Upper lobe of right lung (tissue), 1 donor: ENCODE measurements at regions not wholly inside any gene's neighbourhood (a gene's known extent, or its start where the extent isn't known, plus 50 kb on each side); places are given as distances from the start of the nearest gene placed in this dataset.

ENCODE experiments used
- ATAC-seq: fragments of 200-7000 bp; cut with Tn5 transposase; one replicate; pipeline ENCODE4 v1.9.1; 2020; ENCODE audit warnings: mild to moderate bottlenecking, moderate library complexity
- DNase-seq: peaks from one replicate; pipeline ENCODE4 v3.0.0-alpha.2; 2020
- H3K27ac ChIP-seq: fragments of 200-600 bp; one replicate; pipeline ENCODE4 v1.8.0; 2022
- H3K27me3 ChIP-seq: fragments of 200-600 bp; one replicate; pipeline ENCODE4 v1.8.0; 2022; ENCODE audit warnings: mild to moderate bottlenecking
- H3K36me3 ChIP-seq: fragments of 200-600 bp; one replicate; pipeline ENCODE4 v1.8.0; 2022
- H3K4me1 ChIP-seq: fragments of 200-600 bp; one replicate; pipeline ENCODE4 v1.8.0; 2022
- H3K4me3 ChIP-seq: fragments of 200-600 bp; one replicate; pipeline ENCODE4 v1.8.0; 2022; ENCODE audit warnings: mild to moderate bottlenecking
- H3K9me3 ChIP-seq: fragments of 200-600 bp; one replicate; pipeline ENCODE4 v1.8.0; 2022
- CTCF ChIP-seq: fragments of 200-600 bp; IDR thresholded peaks from one replicate; pipeline ENCODE4 v1.8.0; 2022; ENCODE audit warnings: antibody characterized with exemption
- intact Hi-C: fragments of 100-400 bp; cut with DNase I; formaldehyde crosslinking; loops from one replicate; pipeline ENCODE4 v1.11.0; 2022
- donor health status: DM: no; HTN: yes; CAD: no; lungs with severe emphysema.

GRCh38 chr6:94131271-94131670, 711.9 kb upstream of the EPHA7 start:
- H3K27me3 ChIP-seq: no peaks in the 10 kb centered on the region
- no peak for DNase-seq
- intact Hi-C loops: no loop called here
- H3K4me3 ChIP-seq: no peak overlapping the region
- H3K9me3 ChIP-seq: no peaks in the 10 kb centered on the region
- ATAC-seq: no peak
- H3K27ac ChIP-seq: no peak overlapping the region
- H3K4me1 ChIP-seq: no peaks in the 10 kb centered on the region
- no peaks in the 10 kb centered on the region for H3K36me3 ChIP-seq
- no peak for TF ChIP-seq CTCF

DNA sequence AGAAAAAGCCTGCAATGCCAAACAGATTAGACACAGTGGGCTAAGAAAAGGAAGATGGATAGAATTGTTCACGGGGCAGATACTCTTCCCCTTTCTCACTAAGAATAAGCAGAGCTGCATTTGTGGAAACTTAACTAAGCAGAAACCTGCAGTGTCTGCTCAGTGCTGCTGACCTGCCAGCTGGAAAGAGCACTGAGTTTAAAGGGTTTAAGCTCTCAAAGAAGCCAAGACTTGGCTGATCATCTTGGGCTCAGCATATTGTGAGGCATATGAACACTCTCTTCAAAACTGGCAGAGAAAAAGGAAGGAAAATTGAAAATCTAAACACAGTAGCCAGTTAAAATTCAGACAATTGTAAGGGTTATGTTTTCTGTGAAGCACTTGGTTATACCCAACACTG, 711.1 kb upstream of the EPHA7 start:
- no peak for ATAC-seq
- no peak for TF ChIP-seq CTCF
- no peak overlapping the region for H3K27ac ChIP-seq
- H3K27me3 ChIP-seq: no peaks in the 10 kb centered on the region
- H3K4me1 ChIP-seq: no peaks in the 10 kb centered on the region
- intact Hi-C loops: no loop called here
- no peaks in the 10 kb centered on the region for H3K9me3 ChIP-seq
- DNase-seq: no peak
- no peak overlapping the region for H3K4me3 ChIP-seq
- H3K36me3 ChIP-seq: no peaks in the 10 kb centered on the region

GRCh38 chr6:94129926-94130325, 710.6 kb upstream of the EPHA7 start:
- Histone ChIP-seq H3K9me3 (no peaks in the 10 kb centered on the region), H3K4me1 (no peaks in the 10 kb centered on the region), H3K27me3 (no peaks in the 10 kb centered on the region), H3K36me3 (no peaks in the 10 kb centered on the region), H3K4me3 (no peak overlapping the region), H3K27ac (no peak overlapping the region)
- ATAC-seq (no peak), DNase-seq (no peak)
- intact Hi-C loops: no loop called here
- no peak for TF ChIP-seq CTCF

- TF ChIP-seq CTCF: no peak
- intact Hi-C loops: no loop called here
- Histone ChIP-seq H3K4me1 (no peaks in the 10 kb centered on the region), H3K9me3 (no peaks in the 10 kb centered on the region), H3K4me3 (no peak overlapping the region), H3K27me3 (no peaks in the 10 kb centered on the region), H3K36me3 (no peaks in the 10 kb centered on the region), H3K27ac (no peak overlapping the region)
- ATAC-seq: no peak
- no peak for DNase-seq
Measured at GRCh38 chr6:94127716-94128115, 708.4 kb upstream of the EPHA7 start.

GRCh38 chr6:94124333-94124732, 705.0 kb upstream of the EPHA7 start:
- no peak for ATAC-seq
- Histone ChIP-seq H3K4me3 (no peak overlapping the region), H3K36me3 (no peaks in the 10 kb centered on the region), H3K4me1 (no peaks in the 10 kb centered on the region), H3K27ac (no peak overlapping the region), H3K9me3 (no peaks in the 10 kb centered on the region), H3K27me3 (no peaks in the 10 kb centered on the region)
- DNase-seq: no peak
- no peak for TF ChIP-seq CTCF
- intact Hi-C loops: no loop called here

GRCh38 chr6:94121094-94121493, 701.7 kb upstream of the EPHA7 start:
- TF ChIP-seq CTCF: no peak
- Histone ChIP-seq H3K4me1 (no peaks in the 10 kb centered on the region), H3K4me3 (no peak overlapping the region), H3K9me3 (no peaks in the 10 kb centered on the region), H3K27ac (no peak overlapping the region), H3K36me3 (no peaks in the 10 kb centered on the region), H3K27me3 (no peaks in the 10 kb centered on the region)
- no peak for ATAC-seq
- intact Hi-C loops: no loop called here
- no peak for DNase-seq
